ENCODE measurements at regions not wholly inside any gene's neighbourhood (a gene's known extent, or its start where the extent isn't known, plus 50 kb on each side); places are given as distances from the start of the nearest gene placed in this dataset.

DNA sequence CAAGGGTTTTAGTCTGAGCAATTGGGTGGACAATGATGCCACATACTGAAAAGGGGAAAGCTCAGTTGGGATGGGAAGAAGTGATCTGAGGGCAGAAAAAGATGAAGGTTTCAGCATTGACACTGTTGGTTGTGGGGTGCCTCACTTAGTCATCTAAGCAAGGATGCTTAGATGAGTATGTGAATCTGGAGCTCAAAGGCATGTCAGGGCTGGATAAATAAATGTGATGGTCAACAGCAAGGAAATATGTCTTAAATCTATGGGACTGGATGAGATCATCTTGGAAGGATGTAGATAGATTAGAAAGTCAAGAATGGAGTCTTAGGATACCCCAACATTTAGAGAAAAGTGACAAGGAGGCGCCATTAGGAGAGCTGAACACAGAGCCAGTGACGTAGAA lies 114.6 kb downstream of the ZBTB18 start:
- TF ChIP-seq NR1H2 (CRISPR knock-in tag; IDR thresholded peaks at IDR 0.05) (no peak), KAT7 (CRISPR knock-in tag; IDR thresholded peaks at IDR 0.05; ENCODE audit: borderline replicate concordance) (no peak), NR2C2 (CRISPR knock-in tag; IDR thresholded peaks at IDR 0.05) (no peak), CTCF (IDR thresholded peaks at IDR 0.05) (no peak), IRF2 (CRISPR knock-in tag; IDR thresholded peaks at IDR 0.05; ENCODE audit: borderline replicate concordance, low read depth) (no peak), CREB1 (CRISPR knock-in tag; IDR thresholded peaks at IDR 0.05) (no peak), ESRRA (CRISPR knock-in tag; IDR thresholded peaks at IDR 0.05; ENCODE audit: borderline replicate concordance) (no peak), JUN (CRISPR knock-in tag; IDR thresholded peaks at IDR 0.05) (no peak), SMAD3 (CRISPR knock-in tag; IDR thresholded peaks at IDR 0.05; ENCODE audit: borderline replicate concordance) (no peak), SP1 (CRISPR knock-in tag; conservative IDR thresholded peaks at IDR 0.05) (no peak)
- TF ChIP-seq, protein P1, sequence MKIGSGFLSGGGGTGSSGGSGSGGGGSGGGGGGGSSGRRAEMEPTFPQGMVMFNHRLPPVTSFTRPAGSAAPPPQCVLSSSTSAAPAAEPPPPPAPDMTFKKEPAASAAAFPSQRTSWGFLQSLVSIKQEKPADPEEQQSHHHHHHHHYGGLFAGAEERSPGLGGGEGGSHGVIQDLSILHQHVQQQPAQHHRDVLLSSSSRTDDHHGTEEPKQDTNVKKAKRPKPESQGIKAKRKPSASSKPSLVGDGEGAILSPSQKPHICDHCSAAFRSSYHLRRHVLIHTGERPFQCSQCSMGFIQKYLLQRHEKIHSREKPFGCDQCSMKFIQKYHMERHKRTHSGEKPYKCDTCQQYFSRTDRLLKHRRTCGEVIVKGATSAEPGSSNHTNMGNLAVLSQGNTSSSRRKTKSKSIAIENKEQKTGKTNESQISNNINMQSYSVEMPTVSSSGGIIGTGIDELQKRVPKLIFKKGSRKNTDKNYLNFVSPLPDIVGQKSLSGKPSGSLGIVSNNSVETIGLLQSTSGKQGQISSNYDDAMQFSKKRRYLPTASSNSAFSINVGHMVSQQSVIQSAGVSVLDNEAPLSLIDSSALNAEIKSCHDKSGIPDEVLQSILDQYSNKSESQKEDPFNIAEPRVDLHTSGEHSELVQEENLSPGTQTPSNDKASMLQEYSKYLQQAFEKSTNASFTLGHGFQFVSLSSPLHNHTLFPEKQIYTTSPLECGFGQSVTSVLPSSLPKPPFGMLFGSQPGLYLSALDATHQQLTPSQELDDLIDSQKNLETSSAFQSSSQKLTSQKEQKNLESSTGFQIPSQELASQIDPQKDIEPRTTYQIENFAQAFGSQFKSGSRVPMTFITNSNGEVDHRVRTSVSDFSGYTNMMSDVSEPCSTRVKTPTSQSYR (CRISPR knock-in tag; IDR thresholded peaks at IDR 0.05), result no peak
- TF ChIP-seq, protein P2, sequence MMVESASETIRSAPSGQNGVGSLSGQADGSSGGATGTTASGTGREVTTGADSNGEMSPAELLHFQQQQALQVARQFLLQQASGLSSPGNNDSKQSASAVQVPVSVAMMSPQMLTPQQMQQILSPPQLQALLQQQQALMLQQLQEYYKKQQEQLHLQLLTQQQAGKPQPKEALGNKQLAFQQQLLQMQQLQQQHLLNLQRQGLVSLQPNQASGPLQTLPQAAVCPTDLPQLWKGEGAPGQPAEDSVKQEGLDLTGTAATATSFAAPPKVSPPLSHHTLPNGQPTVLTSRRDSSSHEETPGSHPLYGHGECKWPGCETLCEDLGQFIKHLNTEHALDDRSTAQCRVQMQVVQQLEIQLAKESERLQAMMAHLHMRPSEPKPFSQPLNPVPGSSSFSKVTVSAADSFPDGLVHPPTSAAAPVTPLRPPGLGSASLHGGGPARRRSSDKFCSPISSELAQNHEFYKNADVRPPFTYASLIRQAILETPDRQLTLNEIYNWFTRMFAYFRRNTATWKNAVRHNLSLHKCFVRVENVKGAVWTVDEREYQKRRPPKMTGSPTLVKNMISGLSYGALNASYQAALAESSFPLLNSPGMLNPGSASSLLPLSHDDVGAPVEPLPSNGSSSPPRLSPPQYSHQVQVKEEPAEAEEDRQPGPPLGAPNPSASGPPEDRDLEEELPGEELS (CRISPR knock-in tag; IDR thresholded peaks at IDR 0.05), result no peak
- TF ChIP-seq, protein P3, sequence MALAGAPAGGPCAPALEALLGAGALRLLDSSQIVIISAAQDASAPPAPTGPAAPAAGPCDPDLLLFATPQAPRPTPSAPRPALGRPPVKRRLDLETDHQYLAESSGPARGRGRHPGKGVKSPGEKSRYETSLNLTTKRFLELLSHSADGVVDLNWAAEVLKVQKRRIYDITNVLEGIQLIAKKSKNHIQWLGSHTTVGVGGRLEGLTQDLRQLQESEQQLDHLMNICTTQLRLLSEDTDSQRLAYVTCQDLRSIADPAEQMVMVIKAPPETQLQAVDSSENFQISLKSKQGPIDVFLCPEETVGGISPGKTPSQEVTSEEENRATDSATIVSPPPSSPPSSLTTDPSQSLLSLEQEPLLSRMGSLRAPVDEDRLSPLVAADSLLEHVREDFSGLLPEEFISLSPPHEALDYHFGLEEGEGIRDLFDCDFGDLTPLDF (CRISPR knock-in tag; IDR thresholded peaks at IDR 0.05), result no peak
